Thoracic aorta (tissue), 2 donors: ENCODE measurements at regions not wholly inside any gene's neighbourhood (a gene's known extent, or its start where the extent isn't known, plus 50 kb on each side); places are given as distances from the start of the nearest gene placed in this dataset.

Source experiments
- ATAC-seq: fragments of 150-250 bp; one replicate; pipeline ENCODE4 v1.8.0; 2017; ENCODE audit warnings: low read depth; ENCODE audit not compliant: insufficient number of reproducible peaks, low FRiP score
- DNase-seq: peaks from one replicate; pipeline ENCODE4 v3.0.0-alpha.2; 2020; ENCODE audit warnings: low spot score
- H3K27ac ChIP-seq, 2 donors: fragments of 200-600 bp; sonication (generic); 1 replicate in 1 of 2; 2 replicates in 1 of 2; pipeline ENCODE4 v1.5.1; 2016; ENCODE audit warnings: mild to moderate bottlenecking in 2 of 2, moderate library complexity in 2 of 2
- H3K27me3 ChIP-seq: fragments of 200-600 bp; sonication (generic); replicated peaks from 2 replicates; pipeline ENCODE4 v1.6.0; 2016; ENCODE audit warnings: mild to moderate bottlenecking; ENCODE audit not compliant: insufficient read depth
- H3K36me3 ChIP-seq: fragments of 200-600 bp; sonication (generic); one replicate; pipeline ENCODE4 v1.5.1; 2016
- H3K4me1 ChIP-seq, 2 donors: fragments of 200-600 bp; sonication (generic); 1 replicate in 1 of 2; 2 replicates in 1 of 2; pipeline versions ENCODE4 v1.5.1 to v1.6.0; 2016; ENCODE audit warnings: low read depth in 2 of 2, mild to moderate bottlenecking in 1 of 2; ENCODE audit not compliant: control insufficient read depth in 1 of 2
- H3K4me3 ChIP-seq: fragments of 200-600 bp; sonication (generic); 2 replicates; pipeline ENCODE4 v1.5.1; 2016; ENCODE audit warnings: mild to moderate bottlenecking
- H3K9me3 ChIP-seq: fragments of 200-600 bp; sonication (generic); 2 replicates; pipeline ENCODE4 v1.5.1; 2016
- TF ChIP-seq, protein P1 (sequence below): fragments of 200-600 bp; sonication (generic); IDR thresholded peaks from one replicate; pipeline ENCODE4 v1.5.1; 2019; ENCODE audit warnings: antibody characterized with exemption

DNA sequence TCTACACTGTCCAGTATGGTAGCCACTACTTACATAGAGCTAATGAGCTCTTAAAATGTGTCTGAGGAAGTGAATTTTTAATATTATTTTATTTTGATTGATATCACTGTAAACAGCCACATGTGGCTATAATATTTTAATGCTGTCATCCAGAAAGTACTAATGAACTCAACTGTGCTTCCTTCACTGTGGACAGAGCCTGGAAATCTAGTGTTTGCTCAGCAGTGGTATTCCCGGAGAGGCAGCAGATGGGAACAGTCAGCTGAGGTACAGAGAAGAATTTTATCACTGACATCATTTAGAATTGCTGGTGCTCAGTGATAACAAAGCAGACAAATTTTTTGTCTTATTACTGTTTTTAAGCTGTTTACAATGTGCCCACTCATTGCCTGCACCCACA, 68.7 kb upstream of the ACP3 start:
- H3K27me3 ChIP-seq, result no peaks in the 10 kb centered on the region
- H3K4me3 ChIP-seq, result no peak overlapping the region
- ATAC-seq, result no peak
- H3K9me3 ChIP-seq, result no peaks in the 10 kb centered on the region
- no peak overlapping the region for H3K27ac ChIP-seq
- no peak for DNase-seq
- peaks cover 0 to 13% of the 10 kb centered on the region in 2 donors for H3K4me1 ChIP-seq
- TF ChIP-seq, protein P1, sequence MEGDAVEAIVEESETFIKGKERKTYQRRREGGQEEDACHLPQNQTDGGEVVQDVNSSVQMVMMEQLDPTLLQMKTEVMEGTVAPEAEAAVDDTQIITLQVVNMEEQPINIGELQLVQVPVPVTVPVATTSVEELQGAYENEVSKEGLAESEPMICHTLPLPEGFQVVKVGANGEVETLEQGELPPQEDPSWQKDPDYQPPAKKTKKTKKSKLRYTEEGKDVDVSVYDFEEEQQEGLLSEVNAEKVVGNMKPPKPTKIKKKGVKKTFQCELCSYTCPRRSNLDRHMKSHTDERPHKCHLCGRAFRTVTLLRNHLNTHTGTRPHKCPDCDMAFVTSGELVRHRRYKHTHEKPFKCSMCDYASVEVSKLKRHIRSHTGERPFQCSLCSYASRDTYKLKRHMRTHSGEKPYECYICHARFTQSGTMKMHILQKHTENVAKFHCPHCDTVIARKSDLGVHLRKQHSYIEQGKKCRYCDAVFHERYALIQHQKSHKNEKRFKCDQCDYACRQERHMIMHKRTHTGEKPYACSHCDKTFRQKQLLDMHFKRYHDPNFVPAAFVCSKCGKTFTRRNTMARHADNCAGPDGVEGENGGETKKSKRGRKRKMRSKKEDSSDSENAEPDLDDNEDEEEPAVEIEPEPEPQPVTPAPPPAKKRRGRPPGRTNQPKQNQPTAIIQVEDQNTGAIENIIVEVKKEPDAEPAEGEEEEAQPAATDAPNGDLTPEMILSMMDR, result no peak
- H3K36me3 ChIP-seq, result no peaks in the 10 kb centered on the region

DNA sequence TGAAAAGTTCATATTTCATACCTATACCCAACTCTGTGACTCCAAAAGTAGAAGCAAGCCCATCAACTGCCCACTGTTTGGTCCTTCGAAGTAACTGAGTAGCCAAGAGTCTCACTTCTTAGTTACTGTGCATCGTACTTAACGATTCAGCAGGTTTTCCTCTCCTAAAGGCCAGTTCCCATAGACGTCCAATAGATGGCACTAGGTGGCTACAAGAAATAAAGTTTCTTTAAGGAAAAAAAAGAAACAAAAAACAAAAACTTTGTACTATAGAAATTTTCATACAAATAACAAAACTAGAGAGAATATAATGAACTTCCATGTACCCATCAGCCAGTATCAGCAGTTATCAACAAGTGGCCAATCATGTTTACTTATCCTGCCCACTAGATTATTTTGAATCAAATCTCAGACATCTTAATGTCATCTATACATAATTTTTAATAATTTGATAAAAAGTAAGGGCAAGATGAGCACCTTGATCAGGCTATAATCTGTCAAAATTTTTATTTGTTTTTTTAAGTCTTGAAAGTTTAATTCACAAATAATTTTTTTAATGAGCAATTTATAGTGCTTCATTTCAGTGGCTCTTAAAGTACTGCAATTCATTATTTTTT, 63.8 kb upstream of the ACP3 start:
- H3K4me1 ChIP-seq, result no peaks in the 10 kb centered on the region

DNA sequence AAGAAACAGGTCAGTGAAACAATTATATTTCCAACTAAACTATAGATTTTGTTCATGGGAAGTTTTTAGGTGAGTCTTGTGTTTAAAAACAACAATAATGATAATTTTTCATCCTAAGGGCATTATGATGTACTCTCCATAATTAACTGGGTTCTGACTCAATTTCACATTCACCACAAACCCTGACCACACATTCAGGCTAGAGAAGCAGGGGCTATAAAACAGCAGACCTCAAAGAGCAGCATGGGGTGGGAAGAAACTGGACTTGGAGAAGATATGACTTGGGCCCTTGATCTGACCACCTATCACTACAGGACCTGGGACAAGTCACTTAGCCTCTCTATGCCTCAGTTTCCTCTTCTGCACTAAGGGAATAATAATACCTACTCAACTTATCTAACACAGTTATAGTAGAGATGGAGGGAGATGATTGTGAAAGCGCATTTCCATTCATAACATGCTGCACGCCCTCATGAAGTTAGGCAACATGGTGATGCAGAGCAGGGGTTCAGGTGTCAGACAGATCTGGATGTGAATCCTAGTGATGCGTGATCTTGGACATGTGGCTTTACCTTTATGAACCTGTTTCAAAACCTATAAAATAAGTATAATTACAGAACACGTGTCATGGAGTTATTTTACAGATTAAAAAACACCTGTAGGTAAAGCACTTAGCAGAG, 63.0 kb upstream of the ACP3 start:
- Histone ChIP-seq H3K36me3 (no peaks in the 10 kb centered on the region), H3K27ac (no peak overlapping the region), H3K4me3 (no peak overlapping the region), H3K27me3 (no peaks in the 10 kb centered on the region), H3K4me1 (no peaks in the 10 kb centered on the region), H3K9me3 (no peaks in the 10 kb centered on the region)
- DNase-seq (no peak), ATAC-seq (no peak)
- TF ChIP-seq, protein P1, result no peak

More for the DNA sequence above, 63.8 kb upstream of the ACP3 start:
- DNase-seq, result no peak
- H3K27ac ChIP-seq, result no peak overlapping the region
- H3K4me3 ChIP-seq, result no peak overlapping the region
- TF ChIP-seq, protein P1, result peak; percentile 65
- H3K27me3 ChIP-seq, result no peaks in the 10 kb centered on the region
- ATAC-seq, result no peak
- H3K36me3 ChIP-seq, result no peaks in the 10 kb centered on the region
- no peaks in the 10 kb centered on the region for H3K9me3 ChIP-seq

DNA sequence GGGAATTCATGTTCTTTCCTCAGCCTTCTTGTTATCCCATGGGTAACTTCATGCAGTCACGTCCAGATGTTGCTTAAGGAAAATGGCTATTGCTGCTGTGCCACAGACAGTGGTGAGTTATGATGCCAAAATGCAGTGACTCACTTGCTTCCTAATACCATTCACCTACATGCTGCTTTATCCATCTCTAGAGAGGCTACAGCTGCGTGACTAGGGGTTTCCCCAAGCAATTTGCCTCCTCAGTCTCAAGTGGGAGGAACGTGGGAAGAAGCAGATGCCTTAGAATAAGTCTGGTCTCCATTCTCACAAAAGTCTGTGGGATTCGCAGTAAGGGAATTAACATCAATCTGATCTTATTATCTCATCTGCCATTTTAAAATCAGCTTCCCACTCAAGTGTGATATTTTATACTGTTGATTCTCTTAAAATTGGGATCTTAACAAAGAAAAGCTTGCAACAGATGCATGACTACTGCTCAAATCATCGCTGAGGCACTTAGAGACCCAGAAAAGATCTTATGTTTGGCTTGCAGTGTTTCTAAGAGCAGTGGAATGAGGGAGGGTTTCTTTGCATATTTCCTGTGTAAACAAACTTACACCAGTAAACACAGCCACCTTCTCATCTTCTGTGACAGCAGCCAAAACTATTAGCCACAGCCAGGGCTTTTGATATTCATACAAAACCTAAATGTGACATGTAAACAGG, 62.0 kb upstream of the ACP3 start:
- no peak overlapping the region for H3K4me3 ChIP-seq
- H3K27me3 ChIP-seq, result no peaks in the 10 kb centered on the region
- H3K9me3 ChIP-seq, result no peaks in the 10 kb centered on the region
- DNase-seq (no peak), ATAC-seq (no peak)
- H3K27ac ChIP-seq, result no peak overlapping the region
- H3K36me3 ChIP-seq, result no peaks in the 10 kb centered on the region
- TF ChIP-seq, protein P1, result no peak
- H3K4me1 ChIP-seq, result no peaks in the 10 kb centered on the region

DNA sequence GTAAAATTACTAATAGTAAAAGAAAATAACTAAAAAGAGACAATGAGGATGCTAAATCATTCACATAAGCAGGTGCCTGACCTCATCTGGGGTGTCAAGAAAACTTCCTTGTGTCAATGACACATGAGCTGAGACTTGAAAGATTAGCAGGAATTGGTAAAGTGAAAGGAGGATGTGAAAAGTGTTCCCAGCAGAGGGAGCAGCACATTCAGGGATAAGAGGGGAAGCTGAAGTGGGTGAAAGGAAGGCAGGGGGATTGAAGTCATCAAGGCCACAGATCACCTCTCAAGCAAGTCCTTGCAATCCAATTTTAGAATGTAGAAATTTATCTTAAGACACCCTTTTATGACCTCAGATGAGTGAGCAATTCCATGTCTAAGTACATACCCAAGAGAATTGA, 60.2 kb upstream of the ACP3 start:
- Histone ChIP-seq H3K36me3 (no peaks in the 10 kb centered on the region), H3K27me3 (no peaks in the 10 kb centered on the region), H3K4me1 (no peaks in the 10 kb centered on the region), H3K27ac (no peak overlapping the region), H3K4me3 (no peak overlapping the region), H3K9me3 (no peaks in the 10 kb centered on the region)
- no peak for DNase-seq
- no peak for ATAC-seq
- TF ChIP-seq, protein P1, result no peak
